ENCODE measurements at regions not wholly inside any gene's neighbourhood (a gene's known extent, or its start where the extent isn't known, plus 50 kb on each side); places are given as distances from the start of the nearest gene placed in this dataset.

DNA sequence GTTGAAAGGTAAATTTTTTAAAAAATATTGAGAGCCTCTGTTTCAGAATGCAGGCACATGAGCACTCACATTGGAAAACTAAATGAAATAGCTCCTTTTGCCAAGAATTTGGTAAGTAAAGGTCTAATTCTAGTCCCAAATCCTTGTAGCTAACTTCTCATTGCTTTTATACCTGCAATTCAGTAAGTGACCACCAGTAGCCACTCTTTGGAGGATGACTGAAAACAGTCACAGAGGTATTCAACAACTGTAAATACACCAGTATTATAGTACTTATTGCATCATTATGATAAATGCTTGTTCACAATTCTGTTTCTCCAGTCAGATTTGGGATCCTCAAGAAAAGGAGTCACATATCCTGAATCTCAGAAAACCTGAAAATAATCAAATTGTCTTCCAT, 562.4 kb upstream of the CDH11 start (continued):
- TF ChIP-seq, protein P1, sequence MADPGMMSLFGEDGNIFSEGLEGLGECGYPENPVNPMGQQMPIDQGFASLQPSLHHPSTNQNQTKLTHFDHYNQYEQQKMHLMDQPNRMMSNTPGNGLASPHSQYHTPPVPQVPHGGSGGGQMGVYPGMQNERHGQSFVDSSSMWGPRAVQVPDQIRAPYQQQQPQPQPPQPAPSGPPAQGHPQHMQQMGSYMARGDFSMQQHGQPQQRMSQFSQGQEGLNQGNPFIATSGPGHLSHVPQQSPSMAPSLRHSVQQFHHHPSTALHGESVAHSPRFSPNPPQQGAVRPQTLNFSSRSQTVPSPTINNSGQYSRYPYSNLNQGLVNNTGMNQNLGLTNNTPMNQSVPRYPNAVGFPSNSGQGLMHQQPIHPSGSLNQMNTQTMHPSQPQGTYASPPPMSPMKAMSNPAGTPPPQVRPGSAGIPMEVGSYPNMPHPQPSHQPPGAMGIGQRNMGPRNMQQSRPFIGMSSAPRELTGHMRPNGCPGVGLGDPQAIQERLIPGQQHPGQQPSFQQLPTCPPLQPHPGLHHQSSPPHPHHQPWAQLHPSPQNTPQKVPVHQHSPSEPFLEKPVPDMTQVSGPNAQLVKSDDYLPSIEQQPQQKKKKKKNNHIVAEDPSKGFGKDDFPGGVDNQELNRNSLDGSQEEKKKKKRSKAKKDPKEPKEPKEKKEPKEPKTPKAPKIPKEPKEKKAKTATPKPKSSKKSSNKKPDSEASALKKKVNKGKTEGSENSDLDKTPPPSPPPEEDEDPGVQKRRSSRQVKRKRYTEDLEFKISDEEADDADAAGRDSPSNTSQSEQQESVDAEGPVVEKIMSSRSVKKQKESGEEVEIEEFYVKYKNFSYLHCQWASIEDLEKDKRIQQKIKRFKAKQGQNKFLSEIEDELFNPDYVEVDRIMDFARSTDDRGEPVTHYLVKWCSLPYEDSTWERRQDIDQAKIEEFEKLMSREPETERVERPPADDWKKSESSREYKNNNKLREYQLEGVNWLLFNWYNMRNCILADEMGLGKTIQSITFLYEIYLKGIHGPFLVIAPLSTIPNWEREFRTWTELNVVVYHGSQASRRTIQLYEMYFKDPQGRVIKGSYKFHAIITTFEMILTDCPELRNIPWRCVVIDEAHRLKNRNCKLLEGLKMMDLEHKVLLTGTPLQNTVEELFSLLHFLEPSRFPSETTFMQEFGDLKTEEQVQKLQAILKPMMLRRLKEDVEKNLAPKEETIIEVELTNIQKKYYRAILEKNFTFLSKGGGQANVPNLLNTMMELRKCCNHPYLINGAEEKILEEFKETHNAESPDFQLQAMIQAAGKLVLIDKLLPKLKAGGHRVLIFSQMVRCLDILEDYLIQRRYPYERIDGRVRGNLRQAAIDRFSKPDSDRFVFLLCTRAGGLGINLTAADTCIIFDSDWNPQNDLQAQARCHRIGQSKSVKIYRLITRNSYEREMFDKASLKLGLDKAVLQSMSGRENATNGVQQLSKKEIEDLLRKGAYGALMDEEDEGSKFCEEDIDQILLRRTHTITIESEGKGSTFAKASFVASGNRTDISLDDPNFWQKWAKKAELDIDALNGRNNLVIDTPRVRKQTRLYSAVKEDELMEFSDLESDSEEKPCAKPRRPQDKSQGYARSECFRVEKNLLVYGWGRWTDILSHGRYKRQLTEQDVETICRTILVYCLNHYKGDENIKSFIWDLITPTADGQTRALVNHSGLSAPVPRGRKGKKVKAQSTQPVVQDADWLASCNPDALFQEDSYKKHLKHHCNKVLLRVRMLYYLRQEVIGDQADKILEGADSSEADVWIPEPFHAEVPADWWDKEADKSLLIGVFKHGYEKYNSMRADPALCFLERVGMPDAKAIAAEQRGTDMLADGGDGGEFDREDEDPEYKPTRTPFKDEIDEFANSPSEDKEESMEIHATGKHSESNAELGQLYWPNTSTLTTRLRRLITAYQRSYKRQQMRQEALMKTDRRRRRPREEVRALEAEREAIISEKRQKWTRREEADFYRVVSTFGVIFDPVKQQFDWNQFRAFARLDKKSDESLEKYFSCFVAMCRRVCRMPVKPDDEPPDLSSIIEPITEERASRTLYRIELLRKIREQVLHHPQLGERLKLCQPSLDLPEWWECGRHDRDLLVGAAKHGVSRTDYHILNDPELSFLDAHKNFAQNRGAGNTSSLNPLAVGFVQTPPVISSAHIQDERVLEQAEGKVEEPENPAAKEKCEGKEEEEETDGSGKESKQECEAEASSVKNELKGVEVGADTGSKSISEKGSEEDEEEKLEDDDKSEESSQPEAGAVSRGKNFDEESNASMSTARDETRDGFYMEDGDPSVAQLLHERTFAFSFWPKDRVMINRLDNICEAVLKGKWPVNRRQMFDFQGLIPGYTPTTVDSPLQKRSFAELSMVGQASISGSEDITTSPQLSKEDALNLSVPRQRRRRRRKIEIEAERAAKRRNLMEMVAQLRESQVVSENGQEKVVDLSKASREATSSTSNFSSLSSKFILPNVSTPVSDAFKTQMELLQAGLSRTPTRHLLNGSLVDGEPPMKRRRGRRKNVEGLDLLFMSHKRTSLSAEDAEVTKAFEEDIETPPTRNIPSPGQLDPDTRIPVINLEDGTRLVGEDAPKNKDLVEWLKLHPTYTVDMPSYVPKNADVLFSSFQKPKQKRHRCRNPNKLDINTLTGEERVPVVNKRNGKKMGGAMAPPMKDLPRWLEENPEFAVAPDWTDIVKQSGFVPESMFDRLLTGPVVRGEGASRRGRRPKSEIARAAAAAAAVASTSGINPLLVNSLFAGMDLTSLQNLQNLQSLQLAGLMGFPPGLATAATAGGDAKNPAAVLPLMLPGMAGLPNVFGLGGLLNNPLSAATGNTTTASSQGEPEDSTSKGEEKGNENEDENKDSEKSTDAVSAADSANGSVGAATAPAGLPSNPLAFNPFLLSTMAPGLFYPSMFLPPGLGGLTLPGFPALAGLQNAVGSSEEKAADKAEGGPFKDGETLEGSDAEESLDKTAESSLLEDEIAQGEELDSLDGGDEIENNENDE (IDR thresholded peaks at IDR 0.05; ENCODE audit: insufficient replicate concordance, low read length): no peak
- no peak for TF ChIP-seq SP4 (IDR thresholded peaks at IDR 0.05; ENCODE audit: low read length)
- TF ChIP-seq CHD1 (IDR thresholded peaks at IDR 0.05; ENCODE audit: low read depth, low read length): no peak
- peak in 1 of 2 experiments; percentile 20; a peak in 1 of 4 replicates for TF ChIP-seq RAD21 (IDR thresholded peaks at IDR 0.05 in 1 of 2, conservative IDR thresholded peaks at IDR 0.05 in 1 of 2; ENCODE audit: low read depth in 2 of 2, low read length in 2 of 2)
- no peak for TF ChIP-seq KDM5A (IDR thresholded peaks at IDR 0.05; ENCODE audit: low read length)
- TF ChIP-seq NANOG (IDR thresholded peaks at IDR 0.05; ENCODE audit: insufficient read depth, low read depth, low read length, poor library complexity, severe bottlenecking): no peak
- TF ChIP-seq, protein P2, sequence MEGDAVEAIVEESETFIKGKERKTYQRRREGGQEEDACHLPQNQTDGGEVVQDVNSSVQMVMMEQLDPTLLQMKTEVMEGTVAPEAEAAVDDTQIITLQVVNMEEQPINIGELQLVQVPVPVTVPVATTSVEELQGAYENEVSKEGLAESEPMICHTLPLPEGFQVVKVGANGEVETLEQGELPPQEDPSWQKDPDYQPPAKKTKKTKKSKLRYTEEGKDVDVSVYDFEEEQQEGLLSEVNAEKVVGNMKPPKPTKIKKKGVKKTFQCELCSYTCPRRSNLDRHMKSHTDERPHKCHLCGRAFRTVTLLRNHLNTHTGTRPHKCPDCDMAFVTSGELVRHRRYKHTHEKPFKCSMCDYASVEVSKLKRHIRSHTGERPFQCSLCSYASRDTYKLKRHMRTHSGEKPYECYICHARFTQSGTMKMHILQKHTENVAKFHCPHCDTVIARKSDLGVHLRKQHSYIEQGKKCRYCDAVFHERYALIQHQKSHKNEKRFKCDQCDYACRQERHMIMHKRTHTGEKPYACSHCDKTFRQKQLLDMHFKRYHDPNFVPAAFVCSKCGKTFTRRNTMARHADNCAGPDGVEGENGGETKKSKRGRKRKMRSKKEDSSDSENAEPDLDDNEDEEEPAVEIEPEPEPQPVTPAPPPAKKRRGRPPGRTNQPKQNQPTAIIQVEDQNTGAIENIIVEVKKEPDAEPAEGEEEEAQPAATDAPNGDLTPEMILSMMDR (IDR thresholded peaks at IDR 0.05; ENCODE audit: control extremely low read depth in 1 of 3, insufficient read depth in 1 of 3, low read depth in 1 of 3, low read length in 3 of 3): peak in 2 of 3 experiments; percentile 9 to 40; a peak in 2 of 4 replicates
- peak; percentile 19; the same call in 1 of the 2 replicates for TF ChIP-seq CEBPB (IDR thresholded peaks at IDR 0.05; ENCODE audit: low read depth, low read length)
- TF ChIP-seq HDAC6 (IDR thresholded peaks at IDR 0.05; ENCODE audit: low read depth, low read length): no peak

All from H1 (cell line).